Lung (tissue), 11 donors: ENCODE measurements at regions not wholly inside any gene's neighbourhood (a gene's known extent, or its start where the extent isn't known, plus 50 kb on each side); places are given as distances from the start of the nearest gene placed in this dataset.

ENCODE experiments used
- ATAC-seq: fragments of 200-7000 bp; cut with Tn5 transposase; one replicate; pipeline ENCODE4 v1.9.1; 2020; ENCODE audit warnings: moderate number of reproducible peaks; ENCODE audit not compliant: insufficient read depth, low FRiP score
- DNase-seq, 3 donors: peaks; one replicate each; pipeline ENCODE4 v3.0.0-alpha.2; 2013 to 2017
- H3K27ac ChIP-seq, 2 donors: one replicate each; pipeline ENCODE4 v1.5.1; 2013; ENCODE audit warnings: mild to moderate bottlenecking in 2 of 2, moderate library complexity in 2 of 2, control low read depth in 1 of 2, inconsistent platforms in 1 of 2, low read depth in 1 of 2, low read length in 1 of 2
- H3K27me3 ChIP-seq, 3 donors: one replicate each; pipeline ENCODE4 v1.5.1; 2013; ENCODE audit warnings: low read length in 2 of 3; ENCODE audit not compliant: control insufficient read depth in 3 of 3, insufficient read depth in 3 of 3
- H3K36me3 ChIP-seq, 4 donors: one replicate each; pipeline ENCODE4 v1.5.1; 2013; ENCODE audit warnings: low read length in 4 of 4, mild to moderate bottlenecking in 1 of 4, moderate library complexity in 1 of 4; ENCODE audit not compliant: control insufficient read depth in 4 of 4, insufficient read depth in 4 of 4
- H3K4me1 ChIP-seq, 5 donors: one replicate each; pipeline ENCODE4 v1.5.1; 2013; ENCODE audit warnings: low read length in 5 of 5, mild to moderate bottlenecking in 2 of 5, moderate library complexity in 1 of 5; ENCODE audit not compliant: control insufficient read depth in 5 of 5, insufficient read depth in 5 of 5
- H3K4me3 ChIP-seq: one replicate; pipeline ENCODE4 v1.5.1; 2013; ENCODE audit warnings: mild to moderate bottlenecking, control low read depth, moderate library complexity
- H3K9ac ChIP-seq, 2 donors: one replicate each; pipeline ENCODE4 v1.5.1; 2013; ENCODE audit warnings: low read length in 2 of 2, control low read depth in 1 of 2; ENCODE audit not compliant: insufficient read depth in 1 of 2
- H3K9me3 ChIP-seq, 4 donors: one replicate each; pipeline ENCODE4 v1.5.1; 2013; ENCODE audit warnings: low read length in 3 of 4, mild to moderate bottlenecking in 1 of 4, moderate library complexity in 1 of 4; ENCODE audit not compliant: control insufficient read depth in 4 of 4, insufficient read depth in 3 of 4
- WGBS, 2 donors: extraction: QIAGEN DNeasy Blood & Tissue Kit; methylation state at CpG; one replicate each; pipeline ENCODE4 v1.1.7; 2013; 5-methylcytosine and 5-hydroxymethylcytosine counted together
- TF ChIP-seq, protein P1 (sequence below): IDR thresholded peaks from 2 replicates; pipeline ENCODE4 v1.5.1; 2012; ENCODE audit warnings: mild to moderate bottlenecking; ENCODE audit errors: control extremely low read depth, extremely low read depth
- donor health status: control.
- donor health status: control.
- donor health status: Bipolar disorder and iron deficiency.
- donor health status: healthy.
- donor health status: DM: yes; HTN: yes; CAD: no.

DNA sequence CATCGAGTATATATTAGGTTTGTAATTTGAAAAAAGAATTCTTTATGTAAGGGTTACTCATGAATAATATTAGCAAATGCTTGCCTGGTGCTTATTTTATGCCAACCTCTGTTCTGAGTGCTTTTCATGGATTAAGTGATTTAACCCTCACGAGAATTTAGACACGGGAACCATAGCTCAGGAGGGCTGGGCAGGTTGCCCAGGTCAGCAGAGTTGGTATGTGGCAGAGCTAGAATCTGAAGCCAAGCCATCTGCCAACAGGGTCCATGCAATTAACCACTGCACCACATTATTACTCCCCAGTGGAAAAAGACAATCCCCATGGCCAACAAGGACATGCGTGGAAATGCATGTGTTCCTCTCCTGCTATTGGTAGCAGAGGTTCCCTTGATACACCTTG, 345.6 kb downstream of the CDC5L start:
- DNase-seq (peak in 1 of 3 donors; percentile 60), ATAC-seq (no peak)
- H3K27ac ChIP-seq: no peak overlapping the region
- H3K27me3 ChIP-seq: no peaks in the 10 kb centered on the region
- peaks cover 0 to 9% (median 0%) of the 10 kb centered on the region in 5 donors for H3K4me1 ChIP-seq
- WGBS, 2 donors: 77 to 86% methylated on average over 4 of the region's 4 CpGs
- no peaks in the 10 kb centered on the region for H3K9me3 ChIP-seq
- TF ChIP-seq, protein P1, sequence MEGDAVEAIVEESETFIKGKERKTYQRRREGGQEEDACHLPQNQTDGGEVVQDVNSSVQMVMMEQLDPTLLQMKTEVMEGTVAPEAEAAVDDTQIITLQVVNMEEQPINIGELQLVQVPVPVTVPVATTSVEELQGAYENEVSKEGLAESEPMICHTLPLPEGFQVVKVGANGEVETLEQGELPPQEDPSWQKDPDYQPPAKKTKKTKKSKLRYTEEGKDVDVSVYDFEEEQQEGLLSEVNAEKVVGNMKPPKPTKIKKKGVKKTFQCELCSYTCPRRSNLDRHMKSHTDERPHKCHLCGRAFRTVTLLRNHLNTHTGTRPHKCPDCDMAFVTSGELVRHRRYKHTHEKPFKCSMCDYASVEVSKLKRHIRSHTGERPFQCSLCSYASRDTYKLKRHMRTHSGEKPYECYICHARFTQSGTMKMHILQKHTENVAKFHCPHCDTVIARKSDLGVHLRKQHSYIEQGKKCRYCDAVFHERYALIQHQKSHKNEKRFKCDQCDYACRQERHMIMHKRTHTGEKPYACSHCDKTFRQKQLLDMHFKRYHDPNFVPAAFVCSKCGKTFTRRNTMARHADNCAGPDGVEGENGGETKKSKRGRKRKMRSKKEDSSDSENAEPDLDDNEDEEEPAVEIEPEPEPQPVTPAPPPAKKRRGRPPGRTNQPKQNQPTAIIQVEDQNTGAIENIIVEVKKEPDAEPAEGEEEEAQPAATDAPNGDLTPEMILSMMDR: no peak
- no peaks in the 10 kb centered on the region for H3K36me3 ChIP-seq
- H3K9ac ChIP-seq: no peak overlapping the region
- no peak overlapping the region for H3K4me3 ChIP-seq

GRCh38 chr6:44733868-44734267, 346.4 kb downstream of the CDC5L start:
- Histone ChIP-seq H3K9ac (no peak overlapping the region), H3K27me3 (no peaks in the 10 kb centered on the region), H3K9me3 (no peaks in the 10 kb centered on the region), H3K36me3 (no peaks in the 10 kb centered on the region), H3K27ac (no peak overlapping the region), H3K4me1 (peaks cover 0 to 15% (median 3%) of the 10 kb centered on the region in 5 donors), H3K4me3 (no peak overlapping the region)
- DNase-seq (peak in 2 of 3 donors; percentile 56 to 66), ATAC-seq (no peak)
- TF ChIP-seq, protein P1: no peak
- WGBS, 2 donors: 53 to 55% methylated on average over 4 of the region's 4 CpGs

DNA sequence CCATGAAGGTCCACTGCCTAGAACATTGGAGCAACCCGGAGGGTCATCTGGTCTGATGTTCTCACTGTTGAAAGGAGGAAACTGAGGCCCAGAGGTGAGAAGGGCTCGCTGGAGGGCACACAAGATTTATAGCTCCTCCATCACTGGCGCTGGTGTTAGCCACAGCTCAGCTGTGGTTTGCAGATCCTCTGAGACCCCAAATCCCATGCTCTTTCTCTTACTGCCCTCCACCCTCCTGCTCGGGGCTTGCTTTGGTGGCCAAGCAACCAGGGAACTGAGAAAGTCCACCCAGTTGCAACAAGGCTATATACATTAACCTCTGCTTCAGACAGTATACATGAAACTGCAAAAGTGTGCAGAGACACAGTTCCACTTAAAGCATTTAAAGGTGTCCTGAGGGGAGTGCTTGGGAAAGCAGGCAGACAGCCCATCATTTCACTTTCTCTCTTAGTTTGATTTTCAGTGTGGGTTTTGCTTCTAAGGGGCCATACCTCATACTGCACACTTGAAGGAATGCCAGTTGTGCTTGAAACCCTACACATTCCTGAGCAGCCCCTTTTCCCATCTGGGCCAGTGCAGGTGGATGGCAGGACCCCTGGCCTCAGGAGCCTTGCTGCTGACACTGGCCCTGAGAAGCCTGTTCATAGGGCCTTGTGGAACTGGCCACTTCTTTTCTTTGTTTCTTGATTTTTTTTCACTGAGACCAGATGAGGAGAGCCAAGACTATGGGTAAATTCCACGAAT, 347.6 kb downstream of the CDC5L start:
- Histone ChIP-seq H3K36me3 (no peaks in the 10 kb centered on the region), H3K9me3 (no peaks in the 10 kb centered on the region), H3K9ac (no peak overlapping the region), H3K27ac (no peak overlapping the region), H3K27me3 (no peaks in the 10 kb centered on the region), H3K4me1 (peaks cover 0 to 15% (median 3%) of the 10 kb centered on the region in 5 donors), H3K4me3 (no peak overlapping the region)
- TF ChIP-seq, protein P1: no peak
- WGBS, 2 donors: 87 to 88% methylated on average over 5 of the region's 5 CpGs
- ATAC-seq (no peak), DNase-seq (no peak)

DNA sequence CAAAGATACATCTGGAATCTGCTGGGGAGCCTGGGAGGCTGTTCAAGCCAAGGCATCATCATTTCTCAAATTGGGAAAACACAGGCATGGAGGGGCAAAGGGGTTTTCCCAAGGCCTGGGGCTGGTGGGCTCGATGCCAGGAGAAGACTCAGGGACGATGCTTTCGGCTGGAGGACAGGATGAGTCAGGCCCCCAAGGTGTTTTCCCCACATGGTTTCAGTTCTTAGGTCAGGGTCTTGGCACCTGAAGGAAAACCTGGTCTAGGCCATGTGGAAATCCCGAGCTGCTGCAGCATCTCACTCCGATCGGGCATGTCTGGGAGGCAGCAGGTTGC, 348.1 kb downstream of the CDC5L start:
- no peak for ATAC-seq
- Histone ChIP-seq H3K27me3 (no peaks in the 10 kb centered on the region), H3K9me3 (no peaks in the 10 kb centered on the region), H3K4me3 (no peak overlapping the region), H3K9ac (no peak overlapping the region), H3K4me1 (peaks cover 0 to 15% (median 3%) of the 10 kb centered on the region in 5 donors), H3K27ac (no peak overlapping the region), H3K36me3 (no peaks in the 10 kb centered on the region)
- 74 to 88% methylated on average over 6 of the region's 6 CpGs for WGBS, 2 donors
- TF ChIP-seq, protein P1: no peak
- DNase-seq: no peak
